Osteoblast (primary cell): ENCODE measurements at regions not wholly inside any gene's neighbourhood (a gene's known extent, or its start where the extent isn't known, plus 50 kb on each side); places are given as distances from the start of the nearest gene placed in this dataset.

ENCODE experiments used
- DNase-seq: peaks from one replicate; pipeline ENCODE4 v3.0.0; 2011; ENCODE audit warnings: low spot score, mixed read lengths; ENCODE audit not compliant: insufficient read length; ENCODE audit errors: missing footprints
- H2AFZ ChIP-seq: 2 replicates; pipeline ENCODE4 v1.6.0; 2011; ENCODE audit warnings: mild to moderate bottlenecking, low read length
- H3K27ac ChIP-seq: 2 replicates; pipeline ENCODE4 v1.5.1; 2011; ENCODE audit warnings: mild to moderate bottlenecking, low read depth, low read length, moderate library complexity
- H3K27me3 ChIP-seq: 2 replicates; pipeline ENCODE4 v1.6.0; 2012; ENCODE audit warnings: mild to moderate bottlenecking, control low read depth, inconsistent platforms, low read length, moderate library complexity; ENCODE audit not compliant: insufficient read depth
- H3K36me3 ChIP-seq: 2 replicates; pipeline ENCODE4 v1.5.1; 2011; ENCODE audit warnings: mild to moderate bottlenecking, low read length, control low read depth, moderate library complexity; ENCODE audit not compliant: insufficient read depth
- H3K4me1 ChIP-seq: 2 replicates; pipeline ENCODE4 v1.5.1; 2011; ENCODE audit warnings: mild to moderate bottlenecking, low read length, control low read depth, moderate library complexity; ENCODE audit not compliant: insufficient read depth
- H3K4me2 ChIP-seq: 2 replicates; pipeline ENCODE4 v1.6.0; 2011; ENCODE audit warnings: mild to moderate bottlenecking, low read length; ENCODE audit not compliant: insufficient read depth
- H3K4me3 ChIP-seq: fragments of 200-600 bp; sonication (generic); 3 replicates; pipeline ENCODE4 v1.5.1; 2012; ENCODE audit warnings: mild to moderate bottlenecking, low read length, inconsistent platforms; ENCODE audit not compliant: insufficient read depth
- H3K79me2 ChIP-seq: 2 replicates; pipeline ENCODE4 v1.6.0; 2012; ENCODE audit warnings: mild to moderate bottlenecking, low read length, control low read depth, inconsistent platforms; ENCODE audit not compliant: insufficient read depth
- H3K9me3 ChIP-seq: 2 replicates; pipeline ENCODE4 v1.5.1; 2011; ENCODE audit warnings: low read depth, low read length, control low read depth
- H4K20me1 ChIP-seq: 2 replicates; pipeline ENCODE4 v1.6.0; 2012; ENCODE audit warnings: mild to moderate bottlenecking, low read length, control low read depth; ENCODE audit not compliant: insufficient read depth
- CTCF ChIP-seq: IDR thresholded peaks from 2 replicates; pipeline ENCODE4 v1.5.1; 2011; ENCODE audit warnings: mild to moderate bottlenecking, low read depth, low read length, moderate library complexity; ENCODE audit errors: extremely low read depth

GRCh38 chr4:55186123-55186522 is 60.7 kb upstream of the KDR start:
- H3K36me3 ChIP-seq, result no peaks in the 10 kb centered on the region
- H3K79me2 ChIP-seq, result no peaks in the 10 kb centered on the region
- no peaks in the 10 kb centered on the region for H3K27me3 ChIP-seq
- no peaks in the 10 kb centered on the region for H4K20me1 ChIP-seq
- H3K4me3 ChIP-seq, result no peak overlapping the region
- H3K27ac ChIP-seq, result no peak overlapping the region
- TF ChIP-seq CTCF, result peak; percentile 26
- no peak for DNase-seq
- H3K4me1 ChIP-seq, result peaks cover 28% of the 10 kb centered on the region
- H2AFZ ChIP-seq, result no peak overlapping the region
- H3K9me3 ChIP-seq, result no peaks in the 10 kb centered on the region
- H3K4me2 ChIP-seq, result no peak overlapping the region

- Histone ChIP-seq H3K36me3 (no peaks in the 10 kb centered on the region), H3K4me2 (no peak overlapping the region), H3K27ac (no peak overlapping the region), H2AFZ (no peak overlapping the region), H3K4me1 (peaks cover 22% of the 10 kb centered on the region), H4K20me1 (no peaks in the 10 kb centered on the region), H3K4me3 (no peak overlapping the region), H3K9me3 (no peaks in the 10 kb centered on the region), H3K79me2 (no peaks in the 10 kb centered on the region), H3K27me3 (no peaks in the 10 kb centered on the region)
- TF ChIP-seq CTCF, result no peak
- no peak for DNase-seq
Observed at GRCh38 chr4:55186700-55187099, 61.3 kb upstream of the KDR start.

GRCh38 chr4:55214172-55214571 is 88.8 kb upstream of the KDR start:
- H3K9me3 ChIP-seq, result no peaks in the 10 kb centered on the region
- H3K4me1 ChIP-seq, result no peaks in the 10 kb centered on the region
- H3K27ac ChIP-seq, result no peak overlapping the region
- H3K4me2 ChIP-seq, result no peak overlapping the region
- no peak overlapping the region for H2AFZ ChIP-seq
- H3K4me3 ChIP-seq, result no peak overlapping the region
- no peak for DNase-seq
- no peaks in the 10 kb centered on the region for H3K79me2 ChIP-seq
- no peaks in the 10 kb centered on the region for H4K20me1 ChIP-seq
- H3K36me3 ChIP-seq, result no peaks in the 10 kb centered on the region
- H3K27me3 ChIP-seq, result no peaks in the 10 kb centered on the region
- TF ChIP-seq CTCF, result no peak

- Histone ChIP-seq H3K4me2 (no peak overlapping the region), H2AFZ (no peak overlapping the region), H3K79me2 (no peaks in the 10 kb centered on the region), H3K9me3 (no peaks in the 10 kb centered on the region), H4K20me1 (no peaks in the 10 kb centered on the region), H3K4me1 (no peaks in the 10 kb centered on the region), H3K27me3 (no peaks in the 10 kb centered on the region), H3K27ac (no peak overlapping the region), H3K4me3 (no peak overlapping the region), H3K36me3 (no peaks in the 10 kb centered on the region)
- no peak for TF ChIP-seq CTCF
- DNase-seq, result no peak
Observed at GRCh38 chr4:55215087-55215486, 89.7 kb upstream of the KDR start.
